HG03432 (cell line): ENCODE measurements at regions not wholly inside any gene's neighbourhood (a gene's known extent, or its start where the extent isn't known, plus 50 kb on each side); places are given as distances from the start of the nearest gene placed in this dataset.

Experiments used
- ATAC-seq: cut with Tn5 transposase; IDR thresholded peaks from one replicate; pipeline ENCODE4 v1.9.1; 2021; ENCODE audit warnings: mild to moderate bottlenecking, moderate library complexity; ENCODE audit not compliant: unreplicated experiment

DNA sequence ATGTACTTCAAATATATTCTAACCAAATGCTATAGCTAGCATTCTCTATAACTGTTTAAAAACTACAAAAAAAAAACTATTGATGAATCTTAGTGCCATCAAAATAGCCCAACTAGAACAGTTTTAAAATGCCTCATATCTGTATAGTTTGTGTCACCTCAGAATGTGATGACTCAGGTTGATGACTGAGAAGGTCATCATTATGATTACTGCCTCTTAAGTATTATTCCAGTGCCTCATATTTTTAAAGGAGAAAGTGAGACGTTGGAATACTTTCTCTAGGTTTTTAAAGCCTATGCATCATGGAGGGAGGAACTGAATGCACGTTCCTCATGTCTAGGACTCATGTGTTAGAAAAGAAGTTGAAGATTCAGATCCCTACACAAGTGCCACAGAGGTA, 88.2 kb downstream of the TMA16 start:
- ATAC-seq: no peak

DNA sequence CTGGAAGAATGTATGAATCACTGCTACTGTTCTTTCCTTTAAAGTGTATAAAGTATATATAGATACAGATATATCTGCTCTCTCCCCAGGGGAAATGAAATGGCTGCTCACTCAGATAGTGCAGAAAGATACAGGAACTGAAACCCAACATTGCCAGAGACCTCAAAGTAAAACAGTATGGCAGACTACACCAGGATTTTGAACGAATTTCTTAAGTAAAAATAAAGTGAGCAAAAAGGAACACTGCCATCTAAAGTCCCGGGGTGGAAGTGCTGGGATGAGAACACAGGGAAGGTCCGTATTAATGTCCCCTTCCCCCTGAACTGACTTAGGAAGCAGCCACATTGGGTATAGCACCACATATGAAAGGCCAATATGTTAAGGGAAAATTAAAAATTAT, 93.4 kb downstream of the TMA16 start:
- peak; percentile 57 for ATAC-seq

DNA sequence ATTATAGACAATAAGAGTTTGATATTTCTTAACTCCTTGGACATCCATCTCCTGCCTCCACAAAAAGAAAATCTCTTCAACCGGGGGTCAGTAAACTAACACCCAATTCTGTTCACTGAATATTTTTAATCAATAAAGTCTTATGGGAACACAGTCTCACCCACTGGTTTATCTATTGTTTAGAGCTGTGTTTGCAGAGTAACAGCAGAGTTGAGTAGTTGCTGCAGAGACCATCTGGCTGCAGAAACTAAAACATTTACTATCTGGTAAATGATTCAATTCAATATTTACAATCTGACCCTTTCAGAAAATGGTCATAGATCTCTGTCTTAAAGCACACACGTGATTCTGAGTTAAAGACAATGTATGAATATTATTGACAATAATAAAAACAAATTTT, 94.0 kb downstream of the TMA16 start:
- no peak for ATAC-seq

DNA sequence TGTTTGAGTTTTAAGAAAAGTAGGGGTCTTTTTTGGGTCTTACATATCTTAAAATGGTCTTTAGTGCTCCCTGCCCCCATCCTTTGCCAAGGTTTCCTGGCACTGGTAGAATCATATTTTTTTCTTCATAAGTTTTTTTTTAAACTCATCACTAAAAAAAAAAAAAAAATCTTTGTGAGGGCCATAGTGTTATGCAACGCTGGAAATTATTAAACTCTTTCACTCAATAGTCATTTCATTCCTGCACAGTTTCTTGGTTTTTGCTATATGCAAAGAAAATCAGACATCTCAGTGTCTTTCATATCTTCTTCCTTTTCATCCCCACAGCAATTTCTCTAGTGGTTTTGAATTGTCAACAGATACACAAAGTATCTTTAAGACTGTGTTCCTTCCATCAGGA, 95.6 kb downstream of the TMA16 start:
- peak; percentile 39 for ATAC-seq

DNA sequence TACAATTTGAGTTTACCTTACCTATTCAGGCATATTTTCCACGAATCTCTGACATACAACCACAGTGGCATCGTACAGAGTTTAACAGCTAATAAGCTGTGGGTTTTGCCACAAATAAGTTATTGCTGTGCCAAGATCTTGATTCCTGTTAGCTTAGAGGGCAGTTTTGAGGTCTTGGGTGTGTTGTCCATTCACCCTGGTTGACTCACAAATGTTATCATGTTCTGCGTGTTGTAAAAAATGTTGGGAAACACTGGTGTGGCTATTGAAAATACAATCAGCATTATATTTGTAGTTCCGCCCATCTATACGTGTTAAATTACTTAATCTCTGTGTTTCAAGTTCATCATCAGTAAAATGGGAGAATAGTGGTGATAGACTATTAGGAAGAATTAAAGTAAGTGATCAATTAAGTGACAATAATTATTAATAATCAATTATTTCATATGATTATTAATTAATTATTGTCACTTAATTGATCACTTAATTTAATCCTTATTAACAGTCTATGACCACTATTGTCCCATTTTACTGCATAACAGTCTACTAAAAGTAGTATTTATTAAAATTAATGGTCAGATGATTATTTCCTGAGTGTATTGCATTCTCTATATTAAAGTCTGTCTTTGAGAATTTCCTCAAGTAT, 96.3 kb downstream of the TMA16 start:
- ATAC-seq: no peak

DNA sequence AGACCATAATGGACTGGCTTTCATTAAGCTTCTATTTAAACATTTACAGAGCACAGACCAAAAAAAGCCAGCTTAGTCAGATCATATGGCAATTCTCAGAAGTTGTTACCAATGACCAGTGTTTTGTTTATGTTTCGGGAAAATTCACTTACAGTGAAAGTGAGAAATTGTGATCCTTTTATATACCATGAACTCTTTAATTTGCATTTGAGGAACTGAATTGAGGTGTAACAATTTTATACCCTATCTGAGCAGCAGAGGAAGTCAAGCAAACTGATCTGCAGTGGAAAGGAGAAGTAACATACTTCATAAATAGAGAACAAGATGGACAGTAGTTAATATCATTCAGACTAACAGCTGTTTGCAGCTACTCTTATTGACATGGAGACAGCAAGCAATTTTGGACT, 97.1 kb downstream of the TMA16 start:
- ATAC-seq: peak; percentile 85

DNA sequence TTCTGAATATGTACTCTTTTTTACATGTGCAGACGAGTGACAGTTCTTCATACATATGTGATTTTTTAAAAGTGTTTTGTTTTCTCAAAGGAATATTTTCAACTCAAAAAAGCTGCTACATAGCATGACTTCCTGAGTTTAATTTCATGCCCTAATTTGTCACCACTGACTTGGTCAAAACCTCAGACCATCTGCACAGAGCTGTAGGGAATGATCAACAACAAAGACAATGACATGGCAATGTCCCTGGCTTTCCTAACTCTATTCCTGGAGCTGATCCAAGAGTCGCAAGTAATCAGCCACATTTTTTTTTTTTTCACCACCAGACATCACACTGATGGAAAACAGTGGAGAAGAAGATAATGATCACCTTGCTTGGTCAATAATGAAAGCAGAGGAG, 97.7 kb downstream of the TMA16 start:
- ATAC-seq: no peak

DNA sequence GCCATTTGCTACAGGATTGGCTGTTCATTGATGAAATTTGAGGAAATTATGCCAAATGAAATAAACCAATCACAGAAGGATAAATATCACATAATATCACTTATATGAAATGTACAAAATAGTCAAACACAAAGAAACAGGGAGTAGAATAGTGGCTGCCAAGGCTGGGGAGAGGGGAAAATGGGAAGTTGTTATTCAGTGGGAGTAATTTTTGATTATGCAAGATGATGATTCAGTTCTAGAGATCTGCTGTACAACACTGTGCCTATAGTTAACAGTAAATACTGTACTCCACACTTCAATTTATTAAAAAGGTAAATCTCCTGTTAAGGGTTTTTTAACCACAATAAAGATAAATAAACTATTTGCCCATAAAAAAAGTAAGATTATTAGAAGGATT, 101.1 kb downstream of the TMA16 start:
- no peak for ATAC-seq

DNA sequence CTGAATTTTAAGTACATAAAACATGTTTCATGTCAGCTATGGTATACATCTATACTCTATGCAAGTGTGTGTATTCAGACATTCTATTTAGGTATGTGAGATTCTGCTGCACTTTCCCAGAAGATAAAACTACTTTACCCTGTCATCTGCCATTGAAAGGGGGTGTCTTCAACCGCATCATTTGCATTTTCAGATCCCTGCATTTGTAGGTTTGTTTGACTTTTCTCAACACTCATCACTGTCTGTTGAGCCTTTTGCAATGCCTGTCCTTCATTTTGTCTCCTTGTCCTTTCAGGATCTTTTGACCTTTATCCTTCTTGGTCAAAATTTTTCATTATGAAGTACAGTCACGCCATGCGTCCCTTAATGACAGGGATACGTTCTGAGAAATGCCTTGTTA, 103.5 kb downstream of the TMA16 start:
- peak; percentile 85 for ATAC-seq

DNA sequence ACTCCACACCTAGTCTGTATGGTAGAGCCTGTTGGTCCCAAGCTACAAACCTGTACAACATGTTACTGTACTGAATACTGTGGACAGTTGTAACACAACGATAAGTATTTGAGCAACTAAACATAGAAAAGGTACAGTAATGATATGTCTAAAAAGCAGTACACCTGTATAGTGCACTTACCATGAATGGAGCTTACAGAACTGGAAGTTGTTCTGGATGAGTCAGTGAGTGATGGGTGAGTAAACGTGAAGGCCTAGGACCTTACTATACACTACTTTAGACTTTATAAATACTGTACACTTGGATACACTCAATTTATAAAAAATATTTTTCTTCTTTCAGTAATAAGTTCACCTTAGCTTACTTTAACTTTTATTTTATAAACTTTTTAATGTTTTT, 104.0 kb downstream of the TMA16 start:
- ATAC-seq: peak; percentile 32

DNA sequence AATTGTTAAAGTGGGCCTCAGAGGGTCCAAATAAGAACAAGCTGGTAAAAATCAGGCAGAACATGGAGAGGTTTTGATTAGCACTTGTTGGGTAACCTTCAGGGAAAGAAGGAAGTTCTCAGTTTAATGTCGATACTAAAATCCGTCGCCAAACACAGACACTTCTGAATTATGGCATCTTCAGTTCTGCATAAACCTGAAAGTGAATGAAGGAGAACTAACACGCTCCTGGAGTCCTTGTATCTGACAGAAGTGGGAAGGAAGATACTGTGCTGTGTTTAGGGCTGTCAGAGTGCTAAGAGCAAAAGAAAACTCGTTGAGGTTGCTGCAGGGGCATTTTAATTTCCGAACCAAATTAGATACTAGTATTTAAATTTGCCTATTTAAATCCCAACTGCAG, 106.2 kb downstream of the TMA16 start:
- ATAC-seq: peak; percentile 41

DNA sequence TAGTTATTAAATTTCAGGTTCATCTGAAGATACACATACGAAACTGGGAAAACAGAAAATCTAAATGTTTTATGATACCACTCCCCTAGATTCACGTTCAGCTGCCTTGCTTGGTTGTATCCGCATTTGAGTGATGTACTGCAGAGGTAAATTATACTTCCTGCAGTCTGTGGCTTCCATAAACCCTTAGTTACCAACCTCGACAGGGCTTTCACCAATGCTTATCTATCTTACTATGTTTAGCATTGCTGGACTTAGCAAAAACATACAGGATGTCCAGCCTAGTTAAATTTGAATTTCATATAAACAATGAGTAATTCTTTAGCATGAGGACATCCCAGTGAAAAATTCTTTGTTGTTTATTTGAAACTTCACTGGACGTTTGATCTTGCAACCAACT, 108.8 kb downstream of the TMA16 start:
- peak; percentile 39 for ATAC-seq

DNA sequence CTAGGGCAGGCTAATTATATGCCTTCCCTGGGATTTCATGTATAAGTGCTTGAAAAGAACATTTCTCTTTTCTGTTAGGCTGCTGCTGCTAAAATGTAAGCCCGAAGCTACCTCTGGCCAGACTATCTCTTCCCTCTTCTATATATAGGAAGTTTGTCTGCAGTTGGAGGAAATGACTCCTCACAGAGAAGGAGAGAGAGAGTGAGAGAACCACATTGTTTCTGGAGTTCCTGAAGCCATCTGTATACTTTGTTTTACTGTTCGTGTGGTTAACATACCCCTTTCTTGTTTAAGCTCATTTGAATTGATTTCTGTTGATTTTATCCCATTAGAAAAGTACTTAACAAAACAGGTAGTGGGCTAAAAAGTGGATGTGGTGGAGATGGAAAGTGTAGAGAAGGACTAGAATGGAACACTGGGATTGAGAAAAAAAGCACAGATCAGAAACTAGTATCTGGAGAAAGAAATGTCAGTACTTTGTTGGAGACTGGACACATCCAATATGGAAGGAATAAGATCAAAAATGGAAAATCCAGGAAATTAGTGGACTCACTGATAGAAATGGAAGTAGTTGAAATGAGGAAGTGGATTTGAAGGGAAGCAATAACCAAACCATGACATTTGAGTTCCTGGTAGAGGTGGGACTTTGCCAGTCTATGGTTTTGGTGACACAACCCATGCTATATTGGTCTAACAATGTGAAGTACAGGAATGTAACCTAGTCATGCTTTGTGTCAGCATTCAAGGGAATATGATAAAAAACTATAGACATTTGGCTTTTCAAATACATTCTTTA, 112.6 kb downstream of the TMA16 start:
- ATAC-seq: peak; percentile 24

DNA sequence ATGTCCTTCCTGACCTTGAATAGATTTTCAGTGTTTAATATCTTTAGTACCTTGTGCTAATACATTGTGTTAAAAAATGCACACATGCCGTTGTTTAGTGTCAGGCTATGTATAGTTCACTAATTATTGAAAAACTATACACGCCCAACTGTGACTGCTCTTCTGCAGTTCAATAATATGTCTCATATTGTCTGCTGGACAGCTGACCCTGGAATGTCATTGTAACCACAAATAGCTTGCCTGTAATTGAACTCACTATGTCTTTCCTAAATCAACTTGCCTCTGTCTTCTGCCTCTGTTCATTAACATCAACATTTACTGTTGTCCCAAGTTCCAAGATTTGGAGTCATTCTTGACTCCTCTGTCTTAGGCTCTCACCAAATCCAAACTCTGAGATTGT, 114.5 kb downstream of the TMA16 start:
- no peak for ATAC-seq

DNA sequence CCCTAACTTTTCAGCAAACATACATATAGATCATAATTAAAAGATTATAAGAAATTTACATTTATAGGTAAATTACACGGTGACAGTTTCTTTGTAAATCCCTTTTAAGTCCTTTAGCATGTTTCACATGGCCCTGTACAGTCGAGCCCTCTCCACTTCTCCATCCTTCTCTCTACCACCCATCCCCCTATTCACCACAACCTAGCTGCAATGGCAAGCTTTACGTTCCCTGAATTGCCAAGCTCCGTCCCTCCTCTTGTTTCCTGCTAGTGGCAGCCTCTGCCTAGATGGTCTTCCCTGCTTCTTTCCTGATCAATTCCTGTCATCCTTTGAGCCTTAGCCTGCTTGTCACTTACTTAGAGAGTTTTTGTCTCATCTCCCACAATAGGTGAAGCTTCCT, 116.2 kb downstream of the TMA16 start:
- no peak for ATAC-seq

DNA sequence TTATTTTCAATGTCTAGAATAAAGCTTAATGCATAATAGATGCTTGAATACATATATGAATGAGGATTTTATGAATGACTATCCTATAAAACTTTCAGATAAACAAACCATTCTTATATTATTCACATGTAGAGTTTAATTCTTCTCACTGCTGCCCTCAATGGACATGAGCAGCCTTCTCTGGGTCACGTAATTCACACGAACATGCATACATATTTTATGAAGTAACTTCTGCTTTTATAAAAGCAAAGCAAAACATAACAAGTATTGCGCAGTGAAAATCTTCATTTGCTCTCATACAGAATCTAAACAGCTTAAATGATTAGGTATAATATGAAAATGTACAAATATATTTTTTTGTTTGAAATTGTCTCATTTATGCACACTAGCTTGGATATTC, 116.7 kb downstream of the TMA16 start:
- peak; percentile 28 for ATAC-seq

DNA sequence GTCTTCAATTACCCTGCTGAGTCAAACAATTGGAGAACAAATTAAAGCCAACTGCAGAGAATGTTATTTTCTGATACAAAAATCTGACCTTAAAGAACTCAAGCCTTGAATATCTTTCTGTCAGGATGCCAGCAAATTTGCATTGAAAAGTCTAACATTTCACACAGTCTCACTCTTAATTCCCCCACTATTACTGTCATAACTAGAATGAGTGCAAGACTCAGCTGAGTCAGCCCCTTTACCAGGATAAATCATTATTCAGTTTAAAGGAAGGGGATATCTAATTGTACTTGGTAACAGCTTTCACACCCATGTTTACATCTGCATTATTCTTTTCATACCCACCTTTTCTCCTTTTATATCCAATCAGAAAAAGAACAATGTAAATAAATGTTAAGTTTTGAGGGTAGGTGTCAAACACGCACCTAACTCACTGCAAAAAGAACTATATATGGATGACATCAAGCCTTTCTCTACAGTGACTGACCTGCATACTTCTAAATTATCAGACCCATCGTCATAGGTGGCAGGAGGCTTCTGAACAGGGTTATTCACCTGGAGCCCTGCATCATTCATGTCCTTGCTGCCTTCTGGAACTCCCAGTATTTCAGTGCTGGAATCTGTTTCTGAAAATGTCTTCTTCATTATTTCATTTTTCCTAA, 117.4 kb downstream of the TMA16 start:
- ATAC-seq: peak; percentile 76

DNA sequence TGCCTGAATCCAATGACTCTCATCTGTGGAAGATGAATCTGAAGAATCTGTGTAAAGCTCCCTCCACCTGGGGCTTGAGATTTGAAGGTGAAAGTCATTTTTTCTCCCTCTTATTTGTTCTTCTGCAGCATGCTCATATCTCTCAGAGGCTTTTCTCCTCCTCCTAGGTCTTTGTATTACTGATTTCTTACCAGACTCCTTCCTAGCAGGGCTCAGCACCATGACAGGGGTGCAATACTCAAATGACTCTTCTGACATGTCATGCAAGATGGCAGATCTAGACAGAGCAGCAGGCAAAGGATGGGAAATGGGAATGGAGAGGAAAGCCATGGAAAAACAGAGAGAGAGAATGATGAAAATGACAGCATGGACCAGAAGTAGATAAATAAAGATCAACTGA, 118.3 kb downstream of the TMA16 start:
- ATAC-seq: no peak

DNA sequence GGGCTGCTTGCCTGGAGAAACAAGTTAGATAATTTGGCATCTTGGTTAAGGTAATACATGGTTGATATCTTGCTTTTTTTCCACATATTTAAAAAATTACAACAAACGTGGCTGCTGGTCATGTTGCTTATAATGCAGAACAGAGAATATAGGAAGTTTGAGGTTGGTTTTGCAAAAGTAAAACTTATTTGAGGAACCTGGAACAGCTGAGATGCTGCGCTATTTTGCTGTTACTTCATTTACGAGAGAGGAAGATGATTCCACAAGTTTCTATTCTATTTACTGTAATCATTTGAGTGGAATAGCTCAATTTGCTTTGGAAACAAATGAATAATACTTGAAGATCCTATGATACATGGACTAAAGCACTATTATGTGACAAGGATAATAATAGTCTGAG, 118.9 kb downstream of the TMA16 start:
- ATAC-seq: no peak

DNA sequence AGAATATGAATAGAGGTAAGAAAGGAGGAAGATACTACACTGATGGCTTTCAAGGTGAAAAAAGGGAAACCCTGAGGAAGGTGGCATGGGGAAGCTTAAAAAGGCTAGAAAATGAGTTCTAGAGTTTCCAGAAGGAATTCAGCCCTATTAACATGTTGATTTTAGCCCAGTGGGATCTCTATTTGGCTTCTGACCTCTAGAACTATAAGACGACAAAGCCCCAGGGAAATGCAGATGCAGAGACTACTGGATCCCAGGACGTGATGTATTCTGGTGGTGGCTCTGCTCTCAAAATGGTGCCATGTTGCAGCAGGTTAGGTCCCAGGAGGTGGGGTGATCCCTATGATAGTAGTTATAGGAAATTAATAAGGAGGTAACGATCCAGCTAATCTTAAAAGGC, 120.4 kb downstream of the TMA16 start:
- no peak for ATAC-seq

DNA sequence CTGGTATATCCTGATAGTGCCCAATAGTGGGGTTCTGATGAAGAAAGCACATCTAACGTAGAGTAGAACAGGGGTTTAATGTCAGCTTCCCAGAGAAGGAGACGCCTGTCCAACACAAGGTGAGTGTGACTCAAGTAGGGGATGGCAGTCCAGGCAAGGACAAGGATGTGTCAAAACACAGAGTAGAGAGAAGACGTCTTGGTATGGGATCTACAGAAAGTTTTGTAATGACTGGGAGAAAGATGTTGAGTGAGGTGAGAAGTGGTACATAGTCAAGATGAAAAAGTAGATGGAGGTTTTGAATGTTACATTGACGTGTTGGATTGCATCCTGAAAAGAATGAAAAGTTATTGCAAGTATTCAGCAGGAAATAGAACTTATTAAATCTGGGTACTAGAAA, 124.4 kb downstream of the TMA16 start:
- ATAC-seq: no peak

DNA sequence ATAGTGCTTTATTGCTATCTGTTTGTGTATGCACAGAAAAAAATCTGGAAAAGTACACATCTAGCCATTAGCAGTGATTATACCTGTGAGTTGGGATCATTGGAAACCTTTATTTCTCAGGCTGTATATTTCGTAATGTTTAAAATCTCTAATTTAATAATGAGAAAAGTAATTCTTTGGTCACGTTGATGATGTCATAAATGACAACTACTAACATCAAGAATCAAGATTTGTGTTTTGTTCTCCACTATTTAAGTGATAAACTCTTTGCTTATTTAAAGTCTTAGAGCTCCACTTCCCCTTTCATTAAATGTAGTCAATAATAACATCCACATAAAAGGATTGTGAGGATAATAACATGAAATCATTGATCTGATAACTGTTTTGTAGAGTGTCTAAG, 126.2 kb downstream of the TMA16 start:
- no peak for ATAC-seq
